ENCODE measurements at regions not wholly inside any gene's neighbourhood (a gene's known extent, or its start where the extent isn't known, plus 50 kb on each side); places are given as distances from the start of the nearest gene placed in this dataset.

DNA sequence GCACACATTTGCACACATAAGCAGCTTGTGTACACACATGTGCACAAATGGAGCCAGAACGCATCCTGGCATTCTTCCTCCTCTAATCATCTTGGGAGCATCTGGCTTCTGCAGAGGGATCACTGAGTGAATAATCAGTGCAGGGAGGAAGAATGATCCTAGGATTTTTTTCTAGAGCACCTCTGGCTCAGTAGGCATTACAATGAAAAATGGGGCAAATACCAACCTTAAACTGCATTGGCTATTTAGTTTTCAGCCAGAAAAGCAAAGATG lies 205.7 kb upstream of the TCF21 start (continued):
- no peak for TF ChIP-seq PCBP2 (IDR thresholded peaks at IDR 0.05; ENCODE audit: low read depth, low read length, poor library complexity, severe bottlenecking)
- no peak for TF ChIP-seq SNAPC5 (CRISPR knock-in tag; IDR thresholded peaks at IDR 0.05)
- no peak for TF ChIP-seq ETS2 (tag; IDR thresholded peaks at IDR 0.05; ENCODE audit: borderline replicate concordance, poor library complexity, severe bottlenecking)
- no peak for TF ChIP-seq ZC3H4 (CRISPR knock-in tag; IDR thresholded peaks at IDR 0.05; ENCODE audit: borderline replicate concordance)

DNA sequence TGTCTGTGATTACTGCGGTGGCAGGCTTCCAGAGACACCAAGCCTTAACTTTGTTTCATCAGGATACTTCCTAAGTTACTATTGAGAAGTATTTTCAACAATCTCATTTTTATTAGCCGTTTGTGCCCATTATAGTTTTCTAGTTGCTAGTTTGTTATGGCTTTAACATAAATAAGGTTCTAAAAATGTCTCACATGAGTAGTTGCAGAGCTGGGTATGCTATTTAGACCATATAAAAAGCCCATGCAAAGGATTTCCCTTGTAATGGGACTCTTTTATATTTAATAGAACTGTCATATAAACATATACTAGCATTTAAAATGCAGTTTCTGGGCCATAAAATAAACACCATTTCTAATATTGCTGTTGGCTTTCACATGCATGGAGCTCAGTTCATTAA lies 205.3 kb upstream of the TCF21 start:
- Histone ChIP-seq H3K4me3 (no peak overlapping the region), H3K36me3 (ENCODE audit: control insufficient read depth, insufficient read depth, low read length) (no peaks in the 10 kb centered on the region), H4K20me1 (replicated peaks; ENCODE audit: control insufficient read depth, insufficient read depth, low read length) (no peaks in the 10 kb centered on the region), H3K4me2 (ENCODE audit: insufficient read depth, low read length) (no peak overlapping the region), H3K79me2 (ENCODE audit: control insufficient read depth, insufficient read depth, low read length) (no peaks in the 10 kb centered on the region), H3K9me1 (ENCODE audit: control insufficient read depth, insufficient read depth, low read length) (no peaks in the 10 kb centered on the region), H2AFZ (ENCODE audit: low read depth, low read length) (no peak overlapping the region), H3K27ac (ENCODE audit: extremely low read depth, low read depth, low read length) (no peak overlapping the region), H3K9ac (ENCODE audit: insufficient read depth in 1 of 2, low read depth in 2 of 2, low read length in 2 of 2) (no peak overlapping the region), H3K4me1 (replicated peaks in 1 of 2; ENCODE audit: control insufficient read depth in 2 of 2, insufficient read depth in 2 of 2, low read length in 2 of 2) (no peaks in the 10 kb centered on the region), H3K9me3 (replicated peaks; ENCODE audit: control insufficient read depth, insufficient read depth, low read depth, low read length) (no peaks in the 10 kb centered on the region), H3K27me3 (ENCODE audit: control insufficient read depth in 2 of 2, insufficient read depth in 2 of 2, low read length in 2 of 2) (no peaks in the 10 kb centered on the region; a peak in 1 of 5 replicates)
- 0% methylated on average over 2 of the region's 2 CpGs for WGBS (ENCODE audit: insufficient coverage, low coverage, missing lambda C conversion rate)
- in situ Hi-C loops (cut with MboI) (no loop called here), intact Hi-C loops (cut with micrococcal nuclease) (no loop called here)
- no peak for FAIRE-seq
- no peak for DNase-seq (ENCODE audit: extremely low read depth in 1 of 4, low spot score in 3 of 4)
- ChIA-PET POLR2A (no interaction called here), CTCF (ENCODE audit: low intra/inter-chr PET ratio) (no interaction called here)
- no TSS peak for BruUV-seq (replicated peaks)
- ATAC-seq: no peak
- no peak for TF ChIP-seq ZNF561 (CRISPR knock-in tag; conservative IDR thresholded peaks at IDR 0.05)
- TF ChIP-seq, protein P1, sequence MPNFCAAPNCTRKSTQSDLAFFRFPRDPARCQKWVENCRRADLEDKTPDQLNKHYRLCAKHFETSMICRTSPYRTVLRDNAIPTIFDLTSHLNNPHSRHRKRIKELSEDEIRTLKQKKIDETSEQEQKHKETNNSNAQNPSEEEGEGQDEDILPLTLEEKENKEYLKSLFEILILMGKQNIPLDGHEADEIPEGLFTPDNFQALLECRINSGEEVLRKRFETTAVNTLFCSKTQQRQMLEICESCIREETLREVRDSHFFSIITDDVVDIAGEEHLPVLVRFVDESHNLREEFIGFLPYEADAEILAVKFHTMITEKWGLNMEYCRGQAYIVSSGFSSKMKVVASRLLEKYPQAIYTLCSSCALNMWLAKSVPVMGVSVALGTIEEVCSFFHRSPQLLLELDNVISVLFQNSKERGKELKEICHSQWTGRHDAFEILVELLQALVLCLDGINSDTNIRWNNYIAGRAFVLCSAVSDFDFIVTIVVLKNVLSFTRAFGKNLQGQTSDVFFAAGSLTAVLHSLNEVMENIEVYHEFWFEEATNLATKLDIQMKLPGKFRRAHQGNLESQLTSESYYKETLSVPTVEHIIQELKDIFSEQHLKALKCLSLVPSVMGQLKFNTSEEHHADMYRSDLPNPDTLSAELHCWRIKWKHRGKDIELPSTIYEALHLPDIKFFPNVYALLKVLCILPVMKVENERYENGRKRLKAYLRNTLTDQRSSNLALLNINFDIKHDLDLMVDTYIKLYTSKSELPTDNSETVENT (CRISPR knock-in tag; IDR thresholded peaks at IDR 0.05): no peak
- no peak for TF ChIP-seq BDP1 (IDR thresholded peaks at IDR 0.05; ENCODE audit: insufficient read depth, insufficient read length)
- no peak for TF ChIP-seq CC2D1A (IDR thresholded peaks at IDR 0.05)
- TF ChIP-seq DIDO1 (tag; IDR thresholded peaks at IDR 0.05; ENCODE audit: low read depth): no peak
- no peak for TF ChIP-seq ARNT (IDR thresholded peaks at IDR 0.05)
- no peak for TF ChIP-seq ZC3H11A (IDR thresholded peaks at IDR 0.05; ENCODE audit: low read depth, low read length)
- TF ChIP-seq CUX1 (CRISPR knock-in tag; IDR thresholded peaks at IDR 0.05): no peak
- TF ChIP-seq MEF2A (IDR thresholded peaks at IDR 0.05; ENCODE audit: control insufficient read depth, low read depth, low read length): no peak
- TF ChIP-seq IRF2 (CRISPR knock-in tag; IDR thresholded peaks at IDR 0.05): no peak
- no peak for TF ChIP-seq ZFP36 (IDR thresholded peaks at IDR 0.05; ENCODE audit: low read depth, low read length, partially characterized antibody)
- TF ChIP-seq ZNF140 (CRISPR knock-in tag; IDR thresholded peaks at IDR 0.05): no peak

Measured in K562 (cell line).